ENCODE measurements at regions not wholly inside any gene's neighbourhood (a gene's known extent, or its start where the extent isn't known, plus 50 kb on each side); places are given as distances from the start of the nearest gene placed in this dataset.

GRCh38 chr18:24785019-24785418 is 324.6 kb downstream of the HRH4 start:
- no peak overlapping the region for H2AK5ac ChIP-seq (ENCODE audit: insufficient read length, low read length)
- H4K8ac ChIP-seq (replicated peaks; ENCODE audit: insufficient read length, low read depth, low read length) = no peak overlapping the region
- no peaks in the 10 kb centered on the region for H3K4me1 ChIP-seq (ENCODE audit: insufficient read depth, low read length)
- H3K27ac ChIP-seq (ENCODE audit: insufficient read length, low read depth, low read length) = no peak overlapping the region
- Mint-ChIP-seq H3K27ac (peak overlapping the region in 1 of 3 experiments; percentile 30; a peak in 1 of 7 replicates), H3K36me3 (ENCODE audit: insufficient read depth in 1 of 3, low read depth in 3 of 3) (peaks cover 0 to 11% (median 0%) of the 10 kb centered on the region in 3 experiments; a peak in 5 of 7 replicates), H3K4me3 (no peak overlapping the region), H3K9me3 (peaks cover 0 to 5% of the 10 kb centered on the region in 2 experiments; a peak in 3 of 5 replicates), H3K4me1 (peaks cover 0 to under 1% of the 10 kb centered on the region in 2 experiments; a peak in 3 of 4 replicates), H3K27me3 (ENCODE audit: low read depth) (no peaks in the 10 kb centered on the region)
- no peak overlapping the region for H3K4me2 ChIP-seq (ENCODE audit: insufficient read depth, insufficient read length, low read length)
- H2BK120ac ChIP-seq (ENCODE audit: low read depth, low read length, poor library complexity, severe bottlenecking) = no peak overlapping the region
- DNase-seq = no peak
- TF ChIP-seq CTCF (conservative IDR thresholded peaks at IDR 0.05) = no peak
- no peaks in the 10 kb centered on the region for H3K9me3 ChIP-seq (ENCODE audit: control insufficient read depth, low read depth, low read length)
- H4K5ac ChIP-seq (ENCODE audit: insufficient read length, low read depth, low read length) = no peak overlapping the region
- H2BK5ac ChIP-seq (ENCODE audit: insufficient read length, low read length) = no peak overlapping the region
- no peaks in the 10 kb centered on the region for H4K20me1 ChIP-seq (ENCODE audit: control insufficient read depth, insufficient read depth, insufficient read length)
- H3K79me2 ChIP-seq (ENCODE audit: insufficient read depth, low read length) = no peaks in the 10 kb centered on the region
- H4K91ac ChIP-seq (ENCODE audit: insufficient read length, low read depth, low read length) = no peak overlapping the region
- no peak overlapping the region for H3K23ac ChIP-seq (ENCODE audit: insufficient read length, low read depth, low read length)
- H3K56ac ChIP-seq (ENCODE audit: insufficient read length, low read depth, low read length) = no peak overlapping the region
- H2BK15ac ChIP-seq (ENCODE audit: low read depth, low read length) = no peak overlapping the region
- H3K27me3 ChIP-seq (ENCODE audit: insufficient read depth, low read length) = no peaks in the 10 kb centered on the region
- H2AFZ ChIP-seq (ENCODE audit: low read length) = no peak overlapping the region
- no CpG with 5 or more reads among the region's 3 CpGs for WGBS (ENCODE audit: extremely low coverage, insufficient read length, low lambda C conversion rate)
- no peak overlapping the region for H2BK12ac ChIP-seq (ENCODE audit: insufficient read length, low read depth, low read length)
- no peak overlapping the region for H2BK20ac ChIP-seq (ENCODE audit: low read depth, low read length, poor library complexity, severe bottlenecking)
- H3K18ac ChIP-seq (ENCODE audit: insufficient read length, low read depth, low read length) = no peak overlapping the region
- H3K14ac ChIP-seq (ENCODE audit: insufficient read depth, low read length) = no peak overlapping the region
- H3K79me1 ChIP-seq (ENCODE audit: insufficient read depth, low read depth, low read length, poor library complexity, severe bottlenecking) = no peaks in the 10 kb centered on the region
- H3T11ph ChIP-seq (ENCODE audit: low read length) = no peak overlapping the region
- H3K9ac ChIP-seq (ENCODE audit: extremely low read depth, insufficient read length, low read length) = no peak overlapping the region
- H3K4ac ChIP-seq (ENCODE audit: low read depth, low read length) = no peak overlapping the region
- H3K23me2 ChIP-seq (ENCODE audit: insufficient read length, low read depth, low read length, poor library complexity, severe bottlenecking) = no peaks in the 10 kb centered on the region
